ENCODE measurements at regions not wholly inside any gene's neighbourhood (a gene's known extent, or its start where the extent isn't known, plus 50 kb on each side); places are given as distances from the start of the nearest gene placed in this dataset.

- no peak for DNase-seq
- intact Hi-C loops (cut with micrococcal nuclease): no loop called here
- ChIA-PET CTCF (no interaction called here), POLR2A (no interaction called here)
- Mint-ChIP-seq H3K27me3 (no peaks in the 10 kb centered on the region), H3K4me1 (no peaks in the 10 kb centered on the region), H3K4me3 (no peak overlapping the region), H3K9me3 (no peaks in the 10 kb centered on the region), H3K36me3 (ENCODE audit: low read depth) (no peaks in the 10 kb centered on the region), H3K27ac (no peak overlapping the region)
- ATAC-seq (ENCODE audit: low read depth): no peak
- TF ChIP-seq CTCF (IDR thresholded peaks at IDR 0.05): no peak
These were observed 1223.2 kb upstream of the ACVR2A start for GRCh38 chr2:146621656-146622055.

- POLR2A ChIA-PET: no interaction called here
- no peak overlapping the region for H3K4me3 Mint-ChIP-seq
These were observed 1229.1 kb upstream of the ACVR2A start for GRCh38 chr2:146615778-146616177.

DNA sequence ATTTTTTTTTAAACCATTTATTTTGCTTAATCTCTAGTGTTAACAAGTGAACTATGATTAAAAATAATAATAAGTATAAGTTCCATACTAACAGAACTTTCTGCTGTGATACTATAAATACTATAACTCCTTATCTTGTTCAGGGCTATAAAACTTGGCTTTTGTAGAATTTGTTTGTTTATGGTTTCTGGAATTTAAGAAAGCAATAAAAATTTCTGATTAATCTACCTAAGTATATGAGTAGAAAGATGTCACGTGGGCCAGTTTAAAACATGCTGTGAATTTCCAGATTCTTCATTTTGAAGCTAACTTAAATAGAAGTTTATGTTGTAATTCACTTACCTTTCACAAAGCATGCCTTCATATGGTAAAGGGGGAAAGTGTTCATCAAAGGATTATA lies 1236.3 kb upstream of the ACVR2A start:
- ChIA-PET POLR2A (no interaction called here), CTCF (no interaction called here)
- H3K4me3 Mint-ChIP-seq: no peak overlapping the region
- TF ChIP-seq CTCF (IDR thresholded peaks at IDR 0.05): no peak
- DNase-seq (no peak), ATAC-seq (ENCODE audit: low read depth) (no peak)
- H3K9me3 Mint-ChIP-seq: no peaks in the 10 kb centered on the region
- no peaks in the 10 kb centered on the region for H3K4me1 Mint-ChIP-seq
- no peak overlapping the region for H3K27ac Mint-ChIP-seq
- no peaks in the 10 kb centered on the region for H3K27me3 Mint-ChIP-seq
- H3K36me3 Mint-ChIP-seq (ENCODE audit: low read depth): no peaks in the 10 kb centered on the region
- intact Hi-C loops (cut with micrococcal nuclease): no loop called here

More at GRCh38 chr2:146615778-146616177, 1229.1 kb upstream of the ACVR2A start:
- Mint-ChIP-seq H3K27ac (no peak overlapping the region), H3K27me3 (no peaks in the 10 kb centered on the region), H3K4me1 (no peaks in the 10 kb centered on the region), H3K36me3 (ENCODE audit: low read depth) (no peaks in the 10 kb centered on the region), H3K9me3 (peaks cover 3% of the 10 kb centered on the region)
- no peak for ATAC-seq (ENCODE audit: low read depth)
- no peak for TF ChIP-seq CTCF (IDR thresholded peaks at IDR 0.05)
- CTCF ChIA-PET: no interaction called here
- intact Hi-C loops (cut with micrococcal nuclease): no loop called here
- DNase-seq: no peak

DNA sequence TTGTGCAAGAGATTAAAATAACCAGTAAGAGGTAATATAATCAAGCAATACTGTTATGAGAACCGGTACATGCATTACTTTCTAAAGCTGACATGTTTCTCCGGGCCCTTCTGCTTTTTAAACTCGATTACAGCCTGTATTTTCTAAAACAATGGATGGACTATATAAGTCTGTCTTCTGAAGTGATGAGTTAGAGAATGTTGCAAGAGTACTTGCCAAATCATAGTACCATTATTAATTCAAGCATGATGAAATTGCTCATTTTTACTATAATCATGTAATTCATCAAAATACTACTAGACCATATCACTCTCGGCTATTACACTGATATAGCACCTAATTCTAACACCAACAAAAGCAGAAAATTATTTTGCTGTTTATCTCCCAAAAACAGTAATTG lies 1240.3 kb upstream of the ACVR2A start:
- TF ChIP-seq CTCF (IDR thresholded peaks at IDR 0.05): no peak
- ATAC-seq (ENCODE audit: low read depth): no peak
- CTCF ChIA-PET: no interaction called here
- H3K36me3 Mint-ChIP-seq (ENCODE audit: low read depth): no peaks in the 10 kb centered on the region
- DNase-seq: no peak
- H3K27me3 Mint-ChIP-seq: no peaks in the 10 kb centered on the region
- H3K27ac Mint-ChIP-seq: no peak overlapping the region
- no peaks in the 10 kb centered on the region for H3K9me3 Mint-ChIP-seq
- intact Hi-C loops (cut with micrococcal nuclease): no loop called here
- H3K4me3 Mint-ChIP-seq: no peak overlapping the region
- POLR2A ChIA-PET: no interaction called here
- H3K4me1 Mint-ChIP-seq: no peaks in the 10 kb centered on the region

- TF ChIP-seq CTCF (IDR thresholded peaks at IDR 0.05): no peak
- intact Hi-C loops (cut with micrococcal nuclease): no loop called here
- POLR2A ChIA-PET: no interaction called here
- Mint-ChIP-seq H3K9me3 (no peaks in the 10 kb centered on the region), H3K4me1 (no peaks in the 10 kb centered on the region), H3K27ac (no peak overlapping the region), H3K36me3 (ENCODE audit: low read depth) (no peaks in the 10 kb centered on the region), H3K27me3 (no peaks in the 10 kb centered on the region), H3K4me3 (no peak overlapping the region)
- CTCF ChIA-PET: no interaction called here
- ATAC-seq (ENCODE audit: low read depth) (no peak), DNase-seq (no peak)
These were observed 1242.0 kb upstream of the ACVR2A start for GRCh38 chr2:146602856-146603255.
